Prostate gland (tissue), 2 donors: ENCODE measurements at regions not wholly inside any gene's neighbourhood (a gene's known extent, or its start where the extent isn't known, plus 50 kb on each side); places are given as distances from the start of the nearest gene placed in this dataset.

Experiments used
- CTCF ChIP-seq, 4 experiments: fragments of 200-600 bp in 2 of 4; fragments of 450-650 bp in 2 of 4; sonication (generic) in 2 of 4; IDR thresholded peaks; 1 replicate in 3 of 4; 2 replicates in 1 of 4; pipeline ENCODE4 v1.5.1; 2016 to 2019; ENCODE audit warnings: antibody characterized with exemption in 4 of 4, mild to moderate bottlenecking in 2 of 4, moderate library complexity in 2 of 4
- POLR2A ChIP-seq: fragments of 450-650 bp; IDR thresholded peaks from one replicate; pipeline ENCODE4 v1.6.1; 2016; ENCODE audit warnings: antibody characterized with exemption, mild to moderate bottlenecking
- POLR2AphosphoS5 ChIP-seq: sonication (generic); formaldehyde crosslinking; IDR thresholded peaks from one replicate; pipeline ENCODE4 v1.6.1; 2017; ENCODE audit warnings: antibody characterized with exemption

DNA sequence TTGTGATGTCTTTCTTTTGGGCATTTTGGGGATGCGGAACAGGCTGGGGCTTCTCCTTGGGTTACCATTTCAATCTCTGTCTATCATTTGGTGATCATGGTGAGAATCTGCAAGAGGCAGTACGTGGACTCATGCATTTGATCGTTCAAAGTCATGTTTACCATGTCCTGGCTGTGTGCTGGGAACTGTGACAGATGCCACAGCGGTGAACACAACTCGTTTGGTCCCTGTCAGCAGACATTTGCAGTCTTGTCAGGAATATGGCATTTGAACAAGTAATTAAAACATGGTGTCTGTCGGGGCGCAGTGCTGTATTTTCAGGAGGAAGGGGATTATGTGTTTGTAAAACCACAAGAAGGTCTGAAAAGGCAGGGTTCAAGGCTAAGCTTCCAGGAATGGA is 103.3 kb upstream of the IGSF21 start:
- TF ChIP-seq CTCF (IDR thresholded peaks at IDR 0.05) (no peak), POLR2A (no peak), POLR2AphosphoS5 (no peak)
